ENCODE measurements at regions not wholly inside any gene's neighbourhood (a gene's known extent, or its start where the extent isn't known, plus 50 kb on each side); places are given as distances from the start of the nearest gene placed in this dataset.

- TF ChIP-seq GATA2 (IDR thresholded peaks at IDR 0.05; ENCODE audit: low read depth, low read length) (no peak), GATA3 (IDR thresholded peaks at IDR 0.05; ENCODE audit: low read depth, low read length) (no peak)
Observed at GRCh38 chr10:4334871-4335270, 491.1 kb upstream of the AKR1E2 start.

All from SH-SY5Y (cell line).